GM21423 (cell line): ENCODE measurements at regions not wholly inside any gene's neighbourhood (a gene's known extent, or its start where the extent isn't known, plus 50 kb on each side); places are given as distances from the start of the nearest gene placed in this dataset.

ENCODE experiments used
- ATAC-seq: cut with Tn5 transposase; IDR thresholded peaks from one replicate; pipeline ENCODE4 v1.9.1; 2021; ENCODE audit warnings: mild to moderate bottlenecking, moderate library complexity; ENCODE audit not compliant: unreplicated experiment

- ATAC-seq = no peak
Measured at GRCh38 chr13:67877031-67877430, 646.9 kb upstream of the PCDH9 start.

GRCh38 chr13:67867206-67867605 lies 637.1 kb upstream of the PCDH9 start:
- no peak for ATAC-seq

DNA sequence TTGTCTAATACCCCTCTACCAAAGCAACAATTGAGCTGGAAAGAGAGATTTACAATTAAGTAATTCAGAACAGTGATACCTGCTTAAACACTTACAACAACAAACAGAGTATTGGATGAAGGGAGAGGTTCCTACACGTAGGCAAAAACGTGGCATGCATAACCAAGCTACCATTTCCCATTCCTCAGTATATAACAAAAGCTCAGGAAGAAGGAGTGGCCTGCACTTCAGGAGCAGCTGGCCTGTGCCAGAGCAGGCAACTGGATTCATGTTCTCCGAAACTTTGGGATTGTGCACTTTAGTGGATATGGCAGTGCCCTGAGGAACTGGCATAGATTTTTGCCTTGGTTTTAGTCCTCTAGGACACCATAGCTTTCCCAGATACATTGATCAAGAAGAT lies 630.2 kb upstream of the PCDH9 start:
- no peak for ATAC-seq

DNA sequence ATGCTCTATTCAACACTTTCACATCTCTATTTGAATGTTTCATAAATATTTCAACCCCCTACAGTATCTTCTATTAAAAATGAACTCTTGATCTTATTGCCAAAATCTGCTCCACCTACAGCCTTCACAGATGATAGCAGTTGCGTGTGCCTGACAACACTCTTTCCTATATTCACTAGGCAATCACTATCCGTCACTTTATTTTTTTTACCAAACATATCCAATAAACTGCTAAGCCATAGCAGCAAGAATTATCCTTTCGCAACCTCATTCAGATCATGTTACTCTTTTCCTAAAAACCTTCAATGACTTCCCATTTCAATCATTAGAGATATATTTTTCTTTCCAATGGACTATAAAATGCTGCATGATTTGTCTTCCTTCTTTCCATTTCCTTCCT lies 629.8 kb upstream of the PCDH9 start:
- no peak for ATAC-seq

DNA sequence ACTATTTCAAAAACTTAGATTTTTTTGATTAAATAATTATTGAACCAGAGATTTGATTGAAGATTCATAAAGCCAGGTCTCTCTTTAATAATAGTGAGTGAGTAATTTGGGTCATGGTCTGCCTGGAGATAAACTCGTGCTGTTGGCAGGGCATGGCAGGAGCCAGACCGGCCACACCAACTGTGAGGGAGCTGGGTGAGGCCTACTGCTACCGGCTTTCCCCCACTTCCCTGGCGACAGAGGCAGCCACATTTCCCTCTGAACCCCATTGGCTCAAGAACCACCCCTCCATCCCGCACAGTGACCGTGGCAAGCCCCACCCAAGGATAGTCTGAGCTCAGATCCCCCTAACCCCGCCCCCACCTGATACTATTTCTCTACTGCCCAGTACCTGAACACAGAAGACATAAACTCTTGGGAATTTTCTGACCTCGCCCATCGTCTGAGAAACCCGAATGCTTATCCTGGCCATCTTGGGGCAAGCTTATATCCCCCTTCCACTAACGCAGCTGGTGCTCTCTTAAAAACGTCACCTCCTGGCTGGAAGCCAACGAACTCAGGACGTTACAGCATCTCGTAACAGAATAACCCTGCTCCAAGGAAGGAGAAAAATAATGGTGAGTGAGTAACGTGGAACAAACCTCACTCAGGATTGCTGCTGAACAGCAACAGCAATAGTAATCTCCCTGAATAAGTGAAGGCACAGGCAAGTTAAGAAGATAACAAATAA lies 627.6 kb upstream of the PCDH9 start:
- ATAC-seq = no peak

DNA sequence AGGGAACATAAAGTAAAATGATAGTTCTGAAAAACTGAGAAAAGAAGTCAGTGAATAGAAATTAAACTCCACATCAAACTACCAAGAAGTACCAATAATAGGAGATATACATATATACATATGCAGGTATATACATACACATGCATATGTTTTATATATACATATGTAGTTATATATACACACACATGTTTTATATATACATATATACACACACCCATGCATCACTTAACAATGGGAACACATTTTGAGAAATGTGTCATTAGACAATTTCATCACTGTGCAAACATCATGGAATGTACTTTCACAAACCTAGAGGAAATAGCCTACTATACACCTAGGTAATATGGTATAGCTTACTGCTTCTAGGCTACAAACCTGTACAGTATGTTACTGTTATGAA lies 626.8 kb upstream of the PCDH9 start:
- ATAC-seq = no peak

DNA sequence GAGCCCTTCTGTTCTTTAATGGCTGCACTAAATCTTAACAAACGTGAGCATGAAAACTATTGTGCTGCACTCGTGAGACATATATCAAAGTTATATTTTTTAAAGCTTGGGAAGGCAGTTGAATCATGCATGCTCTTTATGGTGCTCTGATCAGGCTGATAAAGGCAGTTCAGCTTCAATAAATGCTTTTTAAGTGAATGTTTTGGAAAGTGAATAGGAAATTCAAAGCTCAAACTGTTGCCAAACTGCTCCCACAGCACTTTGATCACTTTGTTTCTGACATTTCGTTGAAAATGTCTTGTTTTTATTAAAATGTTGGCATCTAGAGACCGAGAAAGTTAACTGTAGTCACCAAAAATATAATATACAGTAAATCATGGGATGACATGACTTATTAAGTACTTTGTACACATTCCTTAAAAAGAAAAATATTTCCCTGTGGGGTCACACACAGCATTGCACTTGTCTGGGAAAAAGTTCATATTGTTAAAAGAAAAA lies 625.7 kb upstream of the PCDH9 start:
- no peak for ATAC-seq

GRCh38 chr13:67854990-67855389 lies 624.9 kb upstream of the PCDH9 start:
- ATAC-seq = no peak

DNA sequence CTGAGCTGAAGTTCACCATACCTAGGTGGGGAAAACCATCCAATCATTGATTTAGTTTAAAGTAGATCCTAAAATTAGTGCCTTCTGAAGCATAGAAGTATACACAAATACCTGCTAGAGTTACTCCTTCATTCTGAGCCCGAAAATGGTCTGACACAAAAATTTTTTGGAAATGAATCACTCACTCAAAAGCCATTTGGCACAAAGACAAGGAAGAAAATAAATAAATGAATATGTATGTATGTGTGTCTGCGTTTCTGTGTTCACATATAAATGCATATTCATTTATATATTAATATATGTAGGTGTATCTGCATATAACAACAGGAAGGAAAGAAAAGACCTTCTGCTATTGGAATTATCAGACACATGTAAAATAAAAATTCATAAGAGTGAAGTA lies 614.4 kb upstream of the PCDH9 start:
- ATAC-seq = no peak

- no peak for ATAC-seq
Measured at GRCh38 chr13:67841071-67841470, 610.9 kb upstream of the PCDH9 start.

- ATAC-seq = no peak
Measured at GRCh38 chr13:67833564-67833963, 603.4 kb upstream of the PCDH9 start.

DNA sequence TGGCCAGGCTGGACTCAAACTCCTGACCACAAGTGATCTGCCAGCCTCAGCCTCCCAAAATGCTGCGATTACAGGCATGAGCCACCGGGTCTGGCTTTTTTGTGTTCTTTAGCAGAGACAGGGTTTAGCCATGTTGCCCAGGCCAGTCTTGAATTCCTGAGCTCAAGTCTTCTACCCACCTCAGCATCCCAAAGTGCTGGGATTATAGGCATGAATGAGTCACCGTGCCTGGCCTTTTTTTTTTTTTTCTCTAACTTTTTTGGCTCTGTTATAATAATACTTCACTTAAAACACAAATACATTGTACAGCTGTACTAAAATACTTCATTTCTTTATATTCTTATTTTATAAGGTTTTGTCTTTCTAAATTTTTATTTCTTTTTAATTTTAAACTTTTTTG lies 599.5 kb upstream of the PCDH9 start:
- ATAC-seq = no peak

- no peak for ATAC-seq
Measured at GRCh38 chr13:67827992-67828391, 597.9 kb upstream of the PCDH9 start.

DNA sequence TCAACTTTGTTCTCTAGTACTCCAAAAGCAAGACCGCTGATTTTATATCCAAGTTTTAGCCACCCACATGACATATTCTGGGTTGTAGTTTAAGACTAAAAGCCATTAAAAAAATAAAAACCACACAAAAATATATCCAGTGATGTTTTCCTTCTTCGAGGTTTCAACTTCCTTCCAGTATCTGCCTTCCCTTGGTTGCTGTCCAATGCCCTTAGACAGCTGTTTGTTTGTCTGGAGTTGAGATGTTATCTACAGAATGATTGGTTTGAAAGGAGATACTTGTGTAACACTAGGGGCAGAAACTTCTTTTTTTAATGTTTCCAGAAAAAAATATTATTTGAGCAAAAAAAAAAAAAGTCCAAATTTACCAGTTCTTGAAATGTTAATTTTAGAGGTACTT lies 591.5 kb upstream of the PCDH9 start:
- no peak for ATAC-seq

DNA sequence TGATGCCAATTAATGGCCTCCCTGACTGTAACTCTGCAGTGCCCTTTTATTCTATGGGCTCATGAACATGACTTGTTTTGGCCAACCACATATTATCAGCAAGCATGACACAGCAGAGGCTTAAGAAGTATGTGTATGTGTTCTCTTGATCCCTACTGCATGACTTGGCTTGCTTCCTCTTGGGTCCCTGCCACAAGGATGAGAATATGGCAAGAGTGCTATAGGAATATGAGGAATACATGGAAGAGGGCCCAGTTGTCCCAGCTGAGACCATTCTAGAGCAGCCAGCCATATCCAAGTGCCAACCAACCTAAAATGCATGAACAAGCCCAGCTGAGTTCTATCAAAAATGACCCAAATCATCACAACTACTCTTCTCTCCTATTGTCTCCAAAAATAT lies 576.7 kb upstream of the PCDH9 start:
- ATAC-seq = no peak

DNA sequence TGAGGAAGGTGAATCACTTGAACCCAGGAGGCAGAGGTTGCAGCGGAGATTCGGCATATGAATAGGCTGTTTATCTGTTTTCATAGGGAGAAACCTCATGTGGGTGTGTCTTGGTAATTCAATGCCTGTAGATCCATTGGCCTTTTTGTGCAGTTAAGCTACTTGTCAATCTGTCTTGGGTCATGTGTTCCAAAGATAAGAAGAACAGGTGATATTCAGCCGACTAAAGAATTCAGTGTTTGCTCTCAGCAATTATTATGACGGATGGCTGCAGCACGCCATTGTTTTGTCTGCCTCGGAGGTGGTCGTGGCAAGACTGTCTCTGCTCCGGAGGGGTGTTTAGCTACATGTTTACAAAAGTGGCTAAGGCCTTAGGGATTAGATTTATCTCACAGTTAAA lies 573.0 kb upstream of the PCDH9 start:
- ATAC-seq = no peak

DNA sequence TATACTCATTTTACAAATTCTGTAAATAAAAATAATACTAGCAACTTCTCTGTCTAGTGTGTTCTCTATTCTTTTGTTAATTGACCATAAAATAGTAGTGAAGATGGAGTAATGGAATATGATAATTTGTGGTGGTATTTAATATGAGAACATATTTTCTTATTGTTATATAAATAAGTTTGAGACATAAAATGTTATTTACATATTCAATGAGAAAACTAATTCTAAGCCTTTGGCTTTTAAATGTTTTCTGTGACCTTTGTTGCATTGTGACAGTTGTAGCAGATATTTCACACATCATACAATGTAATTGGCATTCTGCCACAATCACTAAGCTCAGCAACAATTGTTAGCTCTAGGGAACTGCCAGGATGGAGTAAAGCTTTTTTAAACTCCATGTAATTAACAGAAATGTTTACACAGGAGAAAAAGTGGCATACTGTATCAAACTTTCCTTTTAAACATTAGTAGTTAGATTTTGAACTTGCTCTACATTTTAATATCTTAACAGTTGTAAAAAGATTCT lies 562.1 kb upstream of the PCDH9 start:
- ATAC-seq = no peak

DNA sequence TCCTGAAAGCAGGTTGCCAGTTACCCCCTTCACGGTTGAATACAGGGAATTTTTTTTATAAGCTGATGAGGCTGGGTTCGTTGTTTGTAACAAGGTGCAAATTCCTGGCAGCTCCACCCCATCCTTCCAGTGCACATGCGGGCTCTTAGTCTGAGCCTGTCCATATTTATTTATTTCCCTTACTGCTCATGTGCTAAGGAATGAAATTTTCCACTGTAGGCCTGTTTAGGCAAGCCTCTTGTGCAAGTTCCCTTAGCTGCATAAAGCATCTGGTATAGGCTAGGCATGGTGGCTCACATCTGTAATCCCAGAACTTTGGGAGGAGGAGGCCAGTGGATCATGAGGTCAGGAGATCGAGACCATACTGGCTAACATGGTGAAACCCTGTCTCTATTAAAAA lies 560.9 kb upstream of the PCDH9 start:
- no peak for ATAC-seq

DNA sequence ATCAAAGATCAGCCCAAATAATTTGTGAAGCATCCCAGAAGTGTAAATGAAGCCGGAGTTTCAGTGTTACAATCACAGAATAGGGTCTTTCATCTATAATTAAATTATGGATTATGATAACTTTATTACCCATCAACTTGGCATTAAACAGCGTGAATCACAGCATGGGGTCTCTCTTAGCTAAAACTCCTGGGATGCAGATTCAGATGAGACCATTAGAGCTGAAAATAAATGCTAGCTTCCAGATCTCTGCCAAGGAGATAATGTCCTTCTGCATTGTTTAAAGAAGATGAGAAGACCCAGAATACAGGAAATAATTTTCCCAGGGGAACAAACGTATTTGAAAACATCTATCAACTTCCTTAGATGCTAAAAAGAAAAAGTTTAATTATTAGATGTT lies 546.0 kb upstream of the PCDH9 start:
- ATAC-seq = no peak

- no peak for ATAC-seq
Measured at GRCh38 chr13:67775359-67775758, 545.2 kb upstream of the PCDH9 start.

GRCh38 chr13:67772807-67773453 lies 542.8 kb upstream of the PCDH9 start:
- no peak for ATAC-seq

DNA sequence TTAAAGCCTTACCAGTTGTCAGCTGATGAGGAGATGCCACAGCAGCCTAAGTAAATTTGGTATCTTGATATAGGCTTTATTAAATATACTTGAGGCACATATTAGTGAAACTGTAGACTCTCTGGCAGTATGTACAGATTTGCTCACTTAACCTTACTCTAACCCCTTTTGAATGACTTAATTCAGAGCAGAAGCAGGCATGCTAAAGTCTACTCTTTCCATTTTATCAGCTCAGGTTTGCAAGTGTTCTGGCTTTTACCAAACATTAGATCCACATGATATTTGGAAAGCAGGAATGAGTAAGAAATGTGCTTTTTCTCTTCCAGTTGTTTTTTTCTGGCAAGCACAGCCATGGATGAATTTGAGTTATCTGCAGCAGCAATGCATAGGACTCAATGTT lies 541.0 kb upstream of the PCDH9 start:
- no peak for ATAC-seq

DNA sequence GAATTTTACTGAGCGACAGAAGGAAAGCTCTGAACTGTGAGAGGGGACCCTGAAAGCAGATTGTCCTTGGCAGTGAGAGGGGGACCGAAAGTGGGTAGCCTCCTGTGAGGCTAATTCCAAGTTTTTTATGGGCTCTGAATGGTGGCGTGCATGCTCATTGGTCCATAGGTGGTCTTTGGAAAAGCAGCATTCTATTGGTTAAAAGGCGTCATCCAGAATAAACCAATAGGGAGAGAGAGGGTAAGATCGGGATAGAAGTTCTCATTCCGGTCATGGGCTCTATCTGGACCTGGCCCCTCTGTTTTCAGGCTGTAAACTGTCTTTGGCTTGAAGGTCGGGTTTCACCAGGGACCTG lies 539.8 kb upstream of the PCDH9 start:
- ATAC-seq = no peak
